Activated CD4-positive, alpha-beta T cell treated with anti-CD3 and anti-CD28 coated beads, Interleukin-10, Interleukin-2, amounts not matched to agents 100 ng/mL and 50 ng/mL, durations not matched to agents 16 hours and 8 hours (primary cell): ENCODE measurements at regions not wholly inside any gene's neighbourhood (a gene's known extent, or its start where the extent isn't known, plus 50 kb on each side); places are given as distances from the start of the nearest gene placed in this dataset.
"Not testable (repeated sequence)": the region's sequence is repeated elsewhere in the genome, so short reads cannot be mapped to it uniquely, and the experiment has no call there.

Experiments
- DNase-seq: peaks from one replicate; pipeline ENCODE4 v3.0.0-alpha.2; 2020

DNA sequence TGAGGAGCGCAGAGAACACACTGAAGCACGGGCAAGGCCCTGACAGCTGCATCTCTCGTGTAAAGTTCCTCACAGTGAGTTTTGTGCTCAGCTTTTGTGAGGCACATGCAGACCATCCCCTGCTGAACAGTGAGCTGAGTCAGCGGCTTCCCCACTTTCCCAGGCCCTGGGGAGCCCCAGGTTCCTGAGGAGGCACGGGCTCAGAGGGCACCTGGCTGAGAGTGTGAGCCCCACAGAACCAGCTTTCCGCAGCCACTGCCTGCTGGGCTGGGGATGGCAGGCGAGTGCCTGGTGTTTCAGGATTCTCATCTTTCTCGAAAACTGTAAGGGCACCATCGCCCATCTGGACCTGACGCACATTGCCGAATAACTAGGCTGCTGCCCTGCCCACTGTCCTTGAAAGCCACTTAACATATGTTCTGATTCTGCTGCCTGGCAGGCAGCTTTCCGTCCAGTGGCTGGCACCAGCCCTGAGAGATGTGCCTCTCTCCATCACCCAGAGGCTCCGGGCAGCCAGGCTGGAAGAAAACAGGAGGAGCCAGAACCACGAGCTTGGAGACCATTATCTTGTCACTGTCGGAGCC lies 266.7 kb upstream of the FOXF1 start:
- DNase-seq = no peak

DNA sequence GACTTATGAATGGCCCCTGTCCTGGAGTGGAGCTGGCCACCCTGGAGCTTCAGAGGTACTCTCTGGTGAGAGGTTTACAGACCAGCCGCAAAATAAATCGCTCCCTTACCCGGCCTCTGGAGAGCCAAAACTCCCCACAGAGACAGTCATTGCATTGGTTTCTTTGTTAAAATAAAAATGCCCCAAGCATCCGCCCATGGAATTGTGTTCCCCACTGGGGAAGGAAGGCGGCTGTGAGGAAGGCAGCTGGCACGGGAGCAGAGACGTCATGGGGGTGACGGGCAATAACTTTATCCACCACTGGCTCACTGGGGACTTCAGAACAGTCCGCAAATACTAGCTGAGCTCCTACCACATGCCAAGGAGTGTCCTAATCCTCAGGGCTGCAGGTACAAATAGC lies 266.2 kb upstream of the FOXF1 start:
- DNase-seq = no peak

DNA sequence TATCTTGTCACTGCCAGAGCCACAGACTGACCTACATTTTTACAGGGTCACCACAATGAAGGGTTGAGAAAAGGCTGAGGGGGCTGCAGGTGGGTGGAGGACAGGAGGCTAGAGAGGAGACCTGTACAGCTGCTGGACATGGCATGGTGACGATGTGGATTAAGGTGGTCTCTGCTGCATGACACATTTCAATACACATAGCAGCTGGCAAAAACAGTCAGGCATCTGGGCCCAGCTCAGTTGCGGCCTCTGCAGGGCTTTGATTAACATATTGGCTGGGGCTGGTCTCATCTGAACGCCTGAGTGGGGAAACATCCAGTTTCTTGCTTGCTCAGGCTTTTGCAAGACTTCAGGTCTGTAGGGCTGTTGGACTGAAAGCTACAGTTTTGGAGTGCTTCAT lies 265.4 kb upstream of the FOXF1 start:
- DNase-seq = no peak

DNA sequence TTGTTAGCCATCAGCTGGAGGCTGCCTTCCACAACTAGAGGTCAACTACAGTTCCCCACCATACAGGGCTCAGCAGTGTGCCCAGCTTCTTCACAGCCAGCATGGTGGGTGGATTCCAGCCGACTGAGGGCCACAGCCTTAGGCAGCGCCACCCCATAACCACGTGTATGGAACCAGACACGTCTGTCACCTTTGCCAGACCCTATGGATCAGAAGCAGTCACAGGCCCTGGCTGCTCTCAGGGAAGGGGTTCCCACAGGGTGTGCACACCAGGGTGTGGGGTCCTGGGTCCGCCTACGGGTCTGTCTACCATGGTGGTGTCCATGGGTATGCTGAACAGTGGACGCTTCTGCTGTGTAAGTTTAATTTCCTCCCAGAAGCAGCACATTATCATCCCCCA lies 265.0 kb upstream of the FOXF1 start:
- no peak for DNase-seq

DNA sequence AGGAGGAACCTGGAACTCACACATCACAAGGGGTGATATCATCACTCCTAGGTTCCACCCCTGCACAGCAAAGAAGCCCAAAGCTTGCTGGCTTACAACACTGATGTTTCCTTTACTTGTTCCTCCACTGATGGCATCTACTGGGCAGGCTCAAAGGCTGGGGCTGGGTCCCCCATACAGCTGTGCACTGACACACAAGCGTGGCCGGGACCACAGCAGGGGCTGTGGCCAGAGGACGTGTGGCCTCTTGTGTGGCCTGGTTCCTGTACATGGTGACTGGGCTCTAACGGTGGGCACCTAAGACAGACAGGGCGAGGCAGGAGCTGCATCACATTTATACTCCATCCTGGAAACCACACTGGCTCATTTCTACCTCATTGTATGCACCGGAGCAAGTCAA lies 264.4 kb upstream of the FOXF1 start:
- no peak for DNase-seq

DNA sequence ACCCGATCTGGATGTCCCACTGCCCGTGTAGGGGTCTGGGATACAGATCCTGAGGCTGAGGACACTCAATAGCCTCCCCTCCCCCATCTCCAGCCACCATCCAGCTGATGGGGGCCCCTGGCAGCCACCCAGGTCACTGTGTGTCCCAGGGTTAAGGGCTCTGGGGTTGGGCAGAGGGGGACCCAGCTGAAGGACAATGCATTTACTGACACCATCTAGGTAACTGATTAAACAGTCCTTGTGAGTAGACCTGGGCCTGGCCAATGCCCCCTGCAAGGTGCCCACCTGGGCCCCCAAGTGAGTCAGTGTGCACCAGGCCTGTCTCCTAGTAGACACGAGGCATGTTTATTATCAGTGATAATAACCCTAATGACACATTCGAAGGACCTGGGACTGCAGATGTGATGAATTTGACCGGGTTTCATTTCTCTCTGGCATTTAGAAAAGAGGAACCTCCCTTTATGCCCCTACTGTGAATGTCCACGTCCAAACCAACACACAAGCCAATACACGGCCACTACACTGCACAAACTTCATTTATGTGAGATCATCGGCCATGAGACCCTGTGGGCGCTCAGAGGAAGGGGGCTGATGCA lies 261.9 kb upstream of the FOXF1 start:
- DNase-seq = no peak

DNA sequence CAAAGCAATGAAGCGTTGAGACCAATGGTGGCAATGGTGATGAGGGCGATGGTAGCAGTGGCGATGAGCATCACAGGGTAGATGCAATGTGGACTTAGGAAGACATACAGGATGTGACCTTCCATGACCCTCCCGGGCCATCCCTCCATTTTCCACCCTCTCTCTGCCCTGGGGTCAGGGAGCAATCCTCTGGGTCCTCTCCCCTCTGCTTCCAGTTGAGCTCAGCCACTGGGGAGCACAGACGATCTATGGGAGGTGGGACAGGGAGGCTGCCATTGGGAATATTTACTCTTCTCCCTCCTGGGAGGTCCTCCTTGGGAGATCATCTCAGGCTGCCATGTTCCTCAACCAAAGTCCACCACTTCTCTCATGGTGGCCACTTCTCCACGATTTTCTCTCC lies 260.7 kb upstream of the FOXF1 start:
- no peak for DNase-seq

DNA sequence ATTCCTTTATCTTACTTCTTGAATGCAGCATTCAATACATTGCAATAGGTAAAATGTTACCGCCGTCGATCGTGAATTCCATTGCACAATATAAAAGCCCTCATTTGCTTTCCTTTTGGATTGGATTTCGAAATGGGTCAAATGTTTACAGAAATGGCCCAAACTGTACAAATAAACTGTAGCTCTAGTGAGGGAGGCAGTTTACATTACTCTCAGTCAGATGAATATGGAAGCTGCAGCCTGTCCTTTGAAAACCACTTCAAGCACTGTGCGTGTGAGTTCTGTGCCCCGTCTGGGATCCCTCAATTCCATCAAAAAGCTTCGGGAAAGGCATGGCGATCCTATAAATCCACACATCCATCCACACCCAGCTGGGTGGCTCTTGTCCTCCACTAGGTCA lies 258.6 kb upstream of the FOXF1 start:
- no peak for DNase-seq

DNA sequence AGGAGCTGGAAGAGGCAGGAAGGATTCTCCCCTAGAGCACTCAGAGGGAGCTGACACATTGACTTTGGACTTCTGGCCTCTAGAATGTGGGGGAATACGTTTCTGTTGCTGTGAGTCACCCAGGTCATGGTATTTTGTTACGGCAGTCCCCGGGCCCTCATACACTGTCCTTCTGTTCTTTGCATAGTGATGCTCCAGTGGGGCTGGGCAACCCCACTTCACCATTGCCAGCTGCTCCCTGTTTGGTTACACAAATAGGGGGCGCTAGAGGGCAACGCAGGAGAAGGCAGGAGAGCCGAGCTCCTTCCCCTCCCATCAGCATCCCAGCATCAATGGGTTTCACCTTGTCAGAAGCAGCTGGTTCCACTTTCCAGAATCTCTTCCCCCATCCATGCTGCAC lies 257.7 kb upstream of the FOXF1 start:
- peak; percentile 14 for DNase-seq

DNA sequence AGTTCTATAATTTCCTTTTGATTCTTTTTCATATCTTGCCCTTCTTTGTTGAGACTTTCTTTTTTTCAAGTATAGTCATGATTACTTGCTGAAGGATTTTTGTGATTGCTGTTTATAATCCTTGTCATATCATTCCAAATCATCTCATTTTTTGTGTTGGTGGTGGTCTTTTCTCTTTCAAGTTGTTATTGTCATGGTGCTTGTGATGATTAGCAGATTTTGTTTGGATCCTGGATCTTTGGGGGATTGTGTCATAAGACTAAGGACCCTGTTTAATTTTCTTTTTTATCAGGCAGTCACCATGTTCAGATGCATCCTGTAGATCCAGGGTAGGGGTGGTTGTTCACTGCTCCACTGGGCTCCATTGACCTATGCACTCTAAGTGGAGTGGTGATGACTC lies 254.4 kb upstream of the FOXF1 start:
- DNase-seq = no peak

DNA sequence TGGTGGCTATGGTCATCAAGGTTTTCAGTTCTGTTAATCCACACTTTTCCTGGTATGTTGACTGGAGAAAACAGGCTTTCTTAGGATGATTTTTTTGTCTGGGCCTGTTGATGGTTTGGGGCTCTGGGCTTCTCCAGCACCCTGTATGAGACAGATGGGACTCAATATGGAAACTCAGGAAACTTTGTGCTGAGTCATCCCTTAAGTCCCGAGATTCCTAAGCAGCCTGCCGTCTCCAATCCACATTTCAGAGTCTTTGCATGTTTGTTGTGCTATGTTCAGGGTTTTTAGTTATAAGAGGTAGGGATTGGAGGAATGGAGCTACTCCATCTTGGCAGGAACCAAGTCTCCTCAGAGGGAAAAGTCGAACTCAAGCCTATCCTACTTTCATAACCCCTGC lies 253.3 kb upstream of the FOXF1 start:
- DNase-seq = no peak

DNA sequence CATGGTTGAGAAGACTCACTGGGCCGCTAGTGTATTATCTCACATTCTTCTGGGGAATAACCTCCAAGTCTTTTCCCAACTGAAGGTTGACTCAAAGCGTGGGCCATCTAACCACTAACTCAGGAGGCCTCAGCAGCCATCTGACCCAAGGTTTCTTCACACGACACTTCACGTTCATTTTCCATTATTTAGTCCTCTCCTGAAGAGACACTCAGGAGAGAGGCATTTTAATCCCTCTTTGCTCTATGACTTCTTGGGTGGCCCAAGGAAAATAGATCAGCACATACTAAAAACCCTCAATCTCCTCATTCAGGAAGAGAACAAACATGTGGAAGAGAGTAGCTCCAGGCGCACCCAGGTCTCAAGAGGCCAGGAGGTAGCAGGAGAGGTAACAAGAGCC lies 252.8 kb upstream of the FOXF1 start:
- no peak for DNase-seq

DNA sequence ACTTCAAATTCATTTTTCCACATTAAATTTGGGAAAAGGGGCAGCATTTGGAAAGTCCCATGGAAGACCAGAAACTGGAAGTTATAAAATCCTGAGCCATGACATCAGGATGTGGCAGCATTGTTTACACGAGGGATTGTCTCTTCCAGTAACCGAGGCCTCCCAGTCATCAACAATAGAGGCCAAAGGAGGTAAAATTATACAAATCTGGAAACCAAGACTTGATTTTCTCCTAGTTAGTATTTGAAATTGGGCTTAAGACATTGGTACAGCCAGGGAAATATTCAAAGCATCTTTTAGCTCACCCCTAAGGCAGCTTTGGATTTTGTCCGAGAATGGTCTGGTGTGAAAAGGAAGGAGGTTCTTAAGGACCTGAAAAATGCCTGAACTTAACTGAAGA lies 251.6 kb upstream of the FOXF1 start:
- no peak for DNase-seq

DNA sequence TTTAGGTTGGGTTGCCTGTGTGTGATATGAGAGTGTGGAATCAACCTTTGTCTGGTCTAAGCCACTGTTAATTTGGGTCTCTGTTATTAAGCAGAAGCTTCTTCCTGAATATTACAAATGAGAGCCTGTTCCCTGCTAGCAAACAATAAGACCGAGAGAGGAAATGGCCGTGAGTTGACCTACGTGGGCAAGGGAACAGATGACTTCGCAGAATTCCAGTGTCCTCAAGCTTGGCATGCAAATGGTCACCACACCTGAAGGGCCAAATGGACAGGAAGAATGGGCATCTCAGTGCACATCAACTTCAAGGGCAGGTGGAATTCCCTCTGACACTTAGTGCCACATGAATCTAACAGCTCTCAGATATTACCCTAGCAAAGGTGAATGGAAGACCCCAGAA lies 250.8 kb upstream of the FOXF1 start:
- no peak for DNase-seq

DNA sequence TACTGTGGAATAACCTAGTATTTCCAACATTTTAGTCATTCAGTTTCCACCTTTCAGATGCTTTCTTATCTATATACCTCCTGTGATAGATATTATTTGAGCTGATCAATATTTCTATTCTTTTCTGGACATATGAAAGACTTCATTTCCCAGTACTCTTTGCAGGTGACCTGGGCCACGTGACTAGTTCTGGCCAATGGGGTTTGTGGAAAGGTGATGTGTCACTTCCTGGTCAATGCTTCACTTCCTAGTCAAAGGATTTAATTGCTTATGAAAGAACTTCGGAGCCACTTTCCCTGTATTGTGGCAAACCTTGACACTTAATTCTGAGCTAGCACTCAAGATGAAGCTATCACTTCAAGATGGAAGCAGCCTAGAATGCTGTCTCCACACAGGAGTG lies 248.9 kb upstream of the FOXF1 start:
- peak; percentile 6 for DNase-seq

DNA sequence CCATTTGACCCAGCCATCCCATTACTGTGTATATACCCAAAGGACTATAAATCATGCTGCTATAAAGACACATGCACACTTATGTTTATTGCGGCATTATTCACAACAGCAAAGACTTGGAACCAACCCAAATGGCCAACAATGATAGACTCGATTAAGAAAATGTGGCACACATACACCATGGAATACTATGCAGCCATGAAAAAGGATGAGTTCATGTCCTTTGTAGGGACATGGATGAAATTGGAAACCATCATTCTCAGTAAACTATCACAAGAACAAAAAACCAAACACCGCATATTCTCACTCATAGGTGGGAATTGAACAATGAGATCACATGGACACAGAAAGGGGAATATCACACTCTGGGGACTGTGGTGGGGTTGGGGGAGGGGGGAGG lies 242.7 kb upstream of the FOXF1 start:
- not testable (repeated sequence) for DNase-seq

DNA sequence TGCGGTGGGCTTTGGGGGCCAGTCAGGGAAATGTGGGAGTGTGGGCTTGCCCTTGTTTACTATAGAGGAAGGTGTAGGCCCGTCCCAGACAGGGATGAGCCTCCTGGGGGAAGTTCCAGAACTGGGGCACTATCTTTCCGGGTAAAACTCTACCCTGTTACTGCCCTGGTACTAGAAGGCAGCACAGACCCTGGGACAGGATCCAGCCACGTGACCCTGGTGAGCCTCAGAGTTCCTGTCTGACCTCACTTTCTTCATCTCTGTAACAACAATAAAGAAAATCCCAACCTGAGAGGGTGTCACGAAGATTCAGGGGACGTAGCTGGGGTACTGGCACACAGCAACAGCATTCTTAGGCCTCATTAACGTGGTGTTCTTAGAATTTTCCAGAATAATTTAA lies 239.6 kb upstream of the FOXF1 start:
- no peak for DNase-seq

DNA sequence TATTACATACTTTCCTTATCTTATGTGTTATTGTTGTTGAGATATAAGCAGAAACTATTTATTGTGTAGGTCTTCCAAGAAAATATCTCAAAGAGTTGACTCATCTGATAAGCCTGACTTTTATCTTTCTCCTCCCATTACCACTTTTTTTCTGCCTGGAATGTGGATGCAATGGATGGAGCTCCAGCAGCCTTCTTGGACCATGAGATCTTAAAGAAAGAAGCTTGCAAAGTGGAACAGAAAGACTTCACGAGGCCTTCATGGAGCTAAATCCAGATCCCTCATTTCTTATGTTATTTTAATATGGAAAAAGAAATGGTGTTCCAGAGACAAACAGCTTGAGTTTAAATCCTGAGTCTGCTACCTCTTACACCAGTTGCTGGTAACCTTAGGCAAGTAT lies 237.6 kb upstream of the FOXF1 start:
- no peak for DNase-seq

DNA sequence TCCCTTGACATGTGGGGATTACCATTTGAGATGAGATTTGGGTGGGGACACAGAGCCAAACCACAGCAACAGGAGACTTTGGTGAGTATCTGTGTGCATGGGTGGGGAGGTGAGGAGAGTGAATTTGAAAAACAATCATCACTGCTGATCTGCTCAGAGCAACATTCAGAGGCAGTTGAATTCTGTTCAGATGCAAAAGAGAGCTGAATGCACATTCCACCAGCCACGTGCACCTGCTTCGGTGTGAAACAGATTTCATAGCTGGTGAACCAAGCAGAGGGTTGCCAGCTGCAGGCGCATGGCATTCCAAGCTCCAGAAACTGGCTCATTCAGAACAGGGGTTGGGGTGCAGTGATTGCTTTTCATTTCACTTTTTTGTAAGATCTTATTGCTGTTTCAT lies 233.1 kb upstream of the FOXF1 start:
- no peak for DNase-seq

DNA sequence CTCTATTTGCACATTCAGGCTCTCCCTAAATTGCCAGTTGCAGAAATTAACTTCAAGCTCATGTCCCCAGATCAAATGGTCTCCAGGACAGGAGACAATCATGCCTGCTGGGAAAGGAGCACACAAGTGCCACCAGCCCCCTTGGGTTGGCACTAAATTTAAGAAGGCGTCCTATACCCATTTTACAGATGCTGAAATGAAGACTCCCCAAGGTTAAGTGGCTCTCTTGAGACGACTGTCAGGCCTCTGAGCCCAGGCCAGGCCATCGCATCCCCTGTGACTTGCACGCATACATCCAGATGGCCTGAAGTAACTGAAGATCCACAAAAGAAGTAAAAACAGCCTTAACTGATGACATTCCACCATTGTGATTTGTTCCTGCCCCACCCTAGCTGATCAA lies 232.5 kb upstream of the FOXF1 start:
- not testable (repeated sequence) for DNase-seq

DNA sequence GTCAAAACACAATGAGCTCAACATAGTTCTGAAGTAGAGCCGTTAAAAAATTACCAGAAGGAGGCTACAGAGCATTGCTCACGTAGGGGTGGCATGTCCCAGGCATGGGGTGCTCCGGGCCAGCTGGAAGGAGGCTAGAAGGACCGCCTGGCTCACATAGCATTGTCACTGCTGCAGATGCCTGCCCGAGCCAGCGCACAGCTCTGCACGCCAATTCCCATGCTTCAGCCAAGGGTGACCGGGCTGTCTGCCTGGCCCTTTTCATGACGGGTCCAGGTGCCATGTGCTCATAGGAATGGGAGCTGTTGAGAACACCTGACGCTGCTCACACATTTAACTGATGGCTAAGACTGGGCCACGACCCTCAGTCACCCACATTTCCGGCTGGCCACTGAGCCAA lies 228.9 kb upstream of the FOXF1 start:
- DNase-seq = no peak

DNA sequence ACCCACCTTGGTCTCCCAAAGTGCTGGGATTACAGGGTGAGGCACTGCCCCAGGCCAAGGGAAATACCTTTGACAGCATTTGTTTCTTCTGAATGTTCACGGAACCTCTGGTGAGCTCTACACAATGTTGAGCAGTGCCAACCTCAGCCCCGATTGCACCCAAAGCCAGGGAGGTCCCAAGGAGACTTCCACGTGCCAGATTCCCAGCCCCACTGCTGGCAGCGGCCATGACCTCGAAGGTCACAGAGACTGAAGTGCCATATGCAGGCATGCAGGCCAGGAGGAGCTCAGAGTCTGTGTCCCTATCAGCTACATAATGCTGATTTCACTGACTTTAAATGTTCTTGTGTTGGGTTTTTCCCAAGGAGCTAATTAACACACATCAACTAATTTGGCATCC lies 226.4 kb upstream of the FOXF1 start:
- no peak for DNase-seq

DNA sequence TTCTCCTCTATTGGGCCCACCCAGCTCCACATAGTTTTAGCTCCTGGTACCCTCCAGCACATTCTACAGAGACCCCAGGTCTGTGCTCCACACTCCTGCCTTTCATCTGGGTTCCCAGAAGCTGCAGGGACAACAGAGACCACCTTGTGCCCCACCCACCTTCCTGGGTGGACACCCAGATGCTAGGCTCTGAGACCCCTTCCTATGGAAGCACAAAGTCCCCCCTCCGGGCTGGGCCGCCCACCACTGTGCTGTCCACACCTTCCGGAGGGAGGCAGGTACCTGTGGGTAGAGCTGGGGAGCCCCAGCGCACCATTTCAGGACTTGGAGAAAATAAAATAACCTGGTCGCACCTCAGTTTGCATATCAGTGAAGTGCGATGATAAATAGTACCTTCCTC lies 224.9 kb upstream of the FOXF1 start:
- DNase-seq = no peak

DNA sequence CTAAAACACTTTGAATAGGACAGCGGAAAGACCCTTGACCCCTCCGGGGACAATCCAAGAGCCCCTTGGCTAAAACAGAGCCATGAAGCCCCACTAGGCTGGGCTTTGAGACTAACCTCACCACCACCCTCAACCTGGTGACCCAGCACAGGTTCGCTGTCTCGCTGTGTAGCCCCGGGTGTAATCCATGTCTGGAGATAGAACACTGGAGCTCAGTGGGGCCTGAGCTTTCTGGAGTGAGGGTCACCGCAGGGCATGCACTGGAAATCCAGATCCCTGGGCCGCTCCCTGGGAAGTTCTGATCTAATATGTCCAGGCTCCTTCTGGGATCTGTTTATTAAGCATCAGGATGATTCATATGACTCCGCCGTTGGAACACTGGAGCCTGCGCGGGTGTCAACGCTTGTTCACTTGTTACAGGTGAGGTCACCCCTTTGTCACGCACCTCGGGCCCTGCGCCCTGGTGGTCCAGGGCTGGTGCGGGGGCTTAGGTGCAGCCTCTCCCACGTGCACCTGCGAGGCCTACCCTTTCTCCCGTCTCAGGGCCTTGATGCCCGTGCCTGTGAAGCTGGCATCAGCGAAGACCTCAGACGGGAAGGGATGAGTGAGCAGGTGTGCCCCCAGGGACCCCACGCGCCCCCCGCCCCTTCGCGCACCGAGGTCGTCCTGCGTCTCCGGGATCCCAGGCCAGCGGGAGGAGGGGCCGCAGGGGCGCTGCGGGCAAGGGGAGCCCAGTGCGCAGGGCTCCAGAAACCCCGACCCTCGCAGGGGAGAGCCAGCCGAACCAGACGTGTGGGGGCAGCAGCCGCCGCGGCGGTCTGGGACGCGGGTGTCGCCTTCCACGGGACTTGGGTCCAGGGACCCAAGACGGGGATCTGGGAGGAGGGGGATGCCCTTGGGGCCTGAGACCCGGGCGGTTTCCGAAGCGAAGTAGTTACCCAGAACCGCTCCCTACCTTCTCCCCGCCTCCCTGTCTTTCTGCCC lies 224.1 kb upstream of the FOXF1 start:
- DNase-seq = no peak
